RWPE1 (cell line): ENCODE measurements at regions not wholly inside any gene's neighbourhood (a gene's known extent, or its start where the extent isn't known, plus 50 kb on each side); places are given as distances from the start of the nearest gene placed in this dataset.

ENCODE experiments used
- CTCF ChIA-PET: fragments of 350-600 bp; sonication (Branson Sonifier 250); formaldehyde crosslinking; extraction: SDS; loops from one replicate; lab custom pipeline; 2021; lab: Yijun Ruan, JAX
- POLR2A ChIA-PET: fragments of 400-600 bp; formaldehyde crosslinking; extraction: SDS; loops from one replicate; lab custom pipeline; 2020; ENCODE audit warnings: antibody characterized with exemption; ENCODE audit not compliant: low non-redundant PET; lab: Yijun Ruan, JAX
- DNase-seq: peaks from one replicate; pipeline ENCODE4 v3.0.0; 2012; ENCODE audit warnings: low spot score
- H3K27ac ChIP-seq: fragments of 450-650 bp; 2 replicates; pipeline ENCODE4 v1.5.1; 2017
- CTCF ChIP-seq: fragments of 450-650 bp; conservative IDR thresholded peaks from 2 replicates; pipeline ENCODE4 v1.5.1; 2017; ENCODE audit warnings: low read depth, mild to moderate bottlenecking

- peak; percentile 58 for DNase-seq
- no peak for TF ChIP-seq CTCF
- peak overlapping the region; percentile 51; the same call in 1 of the 2 replicates for H3K27ac ChIP-seq
- POLR2A ChIA-PET, result no interaction called here
- CTCF ChIA-PET, result interaction anchor here (0.5 to 1.1 kb wide), 3 partner anchors 33 to 225 kb away, joined by 3 read pairs; no protein-coding TSS in a partner anchor
These were observed 132.1 kb downstream of the PALM2AKAP2 start for GRCh38 chr9:109912082-109912582.

- DNase-seq, result no peak
- no peak for TF ChIP-seq CTCF
- CTCF ChIA-PET, result interaction anchor here (0.5 to 1.1 kb wide), 5 partner anchors 33 to 285 kb away, joined by 3 to 4 read pairs (median 3); no protein-coding TSS in a partner anchor
- H3K27ac ChIP-seq, result no peak overlapping the region
- POLR2A ChIA-PET, result no interaction called here
These were observed 132.9 kb downstream of the PALM2AKAP2 start for GRCh38 chr9:109912726-109913460.

- ChIA-PET POLR2A (no interaction called here), CTCF (interaction anchor here (0.6 to 1.1 kb wide), 2 partner anchors 32 to 285 kb away, joined by 3 to 4 read pairs; no protein-coding TSS in a partner anchor)
- no peak for TF ChIP-seq CTCF
- DNase-seq, result no peak
- H3K27ac ChIP-seq, result no peak overlapping the region
These were observed 133.4 kb downstream of the PALM2AKAP2 start for GRCh38 chr9:109913461-109913810.

- POLR2A ChIA-PET, result no interaction called here
These were observed 134.5 kb downstream of the PALM2AKAP2 start for GRCh38 chr9:109914280-109915027.

GRCh38 chr9:109916316-109916715 is 136.3 kb downstream of the PALM2AKAP2 start:
- CTCF ChIA-PET, result interaction anchor here (0.6 kb wide), 1 partner anchor 863 kb away, joined by 4 read pairs; no protein-coding TSS in a partner anchor
- TF ChIP-seq CTCF, result no peak
- no peak overlapping the region for H3K27ac ChIP-seq

More at GRCh38 chr9:109914280-109915027, 134.5 kb downstream of the PALM2AKAP2 start:
- no peak for DNase-seq
- no peak for TF ChIP-seq CTCF
- CTCF ChIA-PET, result no interaction called here
- H3K27ac ChIP-seq, result no peak overlapping the region

GRCh38 chr9:109918339-109919163 is 138.6 kb downstream of the PALM2AKAP2 start:
- ChIA-PET POLR2A (no interaction called here), CTCF (no interaction called here)
- DNase-seq, result no peak
- H3K27ac ChIP-seq, result no peak overlapping the region
- no peak for TF ChIP-seq CTCF

More at GRCh38 chr9:109916316-109916715, 136.3 kb downstream of the PALM2AKAP2 start:
- no peak for DNase-seq
- POLR2A ChIA-PET, result no interaction called here
